ENCODE measurements at regions not wholly inside any gene's neighbourhood (a gene's known extent, or its start where the extent isn't known, plus 50 kb on each side); places are given as distances from the start of the nearest gene placed in this dataset.
"Not testable (repeated sequence)": the region's sequence is repeated elsewhere in the genome, so short reads cannot be mapped to it uniquely, and the experiment has no call there.

DNA sequence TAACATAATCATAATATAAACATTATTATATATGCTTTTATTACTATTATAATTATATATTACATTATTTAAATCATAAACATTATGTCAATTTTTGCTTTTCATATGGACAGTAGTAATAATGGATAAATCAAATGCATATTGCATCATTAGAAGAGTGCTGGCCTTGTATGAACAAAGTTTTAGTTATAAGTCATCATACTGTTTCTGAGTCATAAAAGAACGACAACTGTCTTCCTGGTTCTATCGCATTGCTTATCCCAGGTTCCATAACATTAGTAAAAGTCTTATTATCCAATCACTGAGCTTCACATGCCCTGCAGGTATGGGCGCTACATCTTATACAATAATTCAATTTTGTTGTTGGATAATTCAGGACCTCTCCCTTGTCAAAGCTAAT is 225.8 kb downstream of the SPATA31A1 start:
- H3K4me1 ChIP-seq; DNase-seq; intact Hi-C loops (cut with DNase I); H3K27ac ChIP-seq; H3K27me3 ChIP-seq; H3K36me3 ChIP-seq; H3K4me3 ChIP-seq; H3K9me3 ChIP-seq; H3K9ac ChIP-seq (ENCODE audit: low read depth in 2 of 2, low read length in 2 of 2): not testable (repeated sequence)

DNA sequence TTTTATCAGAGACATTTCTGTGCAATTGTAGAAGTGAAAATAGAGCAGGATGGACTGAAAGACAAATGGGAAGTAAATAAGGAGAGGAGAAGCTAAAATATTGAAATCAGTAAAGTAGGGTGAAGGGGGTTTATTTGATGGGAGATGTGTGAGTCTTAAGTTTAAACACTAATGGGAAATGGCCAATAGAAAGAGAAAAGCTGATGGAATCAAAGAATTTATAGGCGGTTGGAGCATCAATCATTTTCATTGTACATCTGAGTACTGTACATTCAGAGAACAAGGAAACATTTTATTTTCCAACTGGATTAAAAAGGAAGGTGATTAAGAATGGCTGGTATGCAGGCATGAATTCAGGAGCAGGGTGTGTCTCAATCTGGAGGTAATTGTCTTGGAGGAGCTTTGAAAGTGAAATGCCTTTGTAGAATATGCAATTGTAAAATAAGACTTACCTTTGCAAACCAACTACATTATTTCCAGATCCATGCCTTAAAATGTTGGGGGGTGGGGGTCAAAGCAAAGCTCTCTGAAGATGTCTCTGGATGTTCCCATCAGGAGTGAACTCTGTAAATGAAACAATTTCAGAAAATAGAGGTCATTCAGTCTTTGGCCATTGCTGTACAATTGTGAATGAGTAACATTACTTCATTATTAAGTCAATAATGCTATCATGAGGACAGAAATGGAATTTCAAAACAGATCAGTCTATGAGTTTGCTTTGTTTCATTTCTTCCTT is 227.4 kb downstream of the SPATA31A1 start:
- H3K27me3 ChIP-seq; DNase-seq; H3K9ac ChIP-seq (ENCODE audit: low read depth in 2 of 2, low read length in 2 of 2); H3K4me1 ChIP-seq; H3K27ac ChIP-seq; H3K4me3 ChIP-seq; H3K36me3 ChIP-seq; H3K9me3 ChIP-seq; intact Hi-C loops (cut with DNase I): not testable (repeated sequence)

DNA sequence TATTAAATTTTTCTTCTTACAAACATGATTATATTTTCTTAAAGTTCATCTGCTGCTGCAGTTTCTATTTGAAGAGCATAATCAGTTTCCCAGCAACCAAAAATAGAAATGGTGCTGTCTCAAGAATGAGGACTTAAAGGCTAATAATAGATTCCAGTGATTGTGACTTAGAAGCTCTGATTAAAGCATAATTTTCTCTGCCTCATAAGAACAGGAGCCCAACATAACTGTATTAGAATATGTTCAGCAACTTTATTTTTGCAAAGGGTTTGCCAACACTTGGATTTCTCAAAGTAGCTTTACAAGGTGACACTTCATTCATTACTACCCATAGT is 227.9 kb downstream of the SPATA31A1 start:
- intact Hi-C loops (cut with DNase I); H3K27me3 ChIP-seq; H3K4me1 ChIP-seq; H3K9me3 ChIP-seq; DNase-seq; H3K36me3 ChIP-seq; H3K9ac ChIP-seq (ENCODE audit: low read depth in 2 of 2, low read length in 2 of 2); H3K4me3 ChIP-seq; H3K27ac ChIP-seq: not testable (repeated sequence)

DNA sequence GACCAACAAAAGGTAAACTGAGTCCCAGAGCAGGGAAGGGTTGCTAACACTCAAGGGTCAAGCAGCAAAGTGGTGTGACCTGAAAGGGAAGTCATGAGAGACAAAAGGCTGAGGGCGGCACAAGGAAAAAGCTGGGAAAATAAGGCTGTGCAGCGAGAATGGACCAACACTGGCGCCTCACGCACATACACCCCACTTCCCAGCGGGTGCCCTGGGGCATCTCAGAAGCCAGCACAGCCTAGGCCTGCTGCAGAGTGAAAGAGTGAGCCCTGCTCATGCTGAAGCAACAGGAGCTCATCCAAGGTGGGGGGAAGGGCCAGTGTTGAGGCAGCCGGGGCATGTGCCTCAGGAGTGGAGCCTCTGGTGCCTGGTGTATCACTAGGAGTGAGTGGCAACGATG is 229.8 kb downstream of the SPATA31A1 start:
- H3K4me1 ChIP-seq; H3K9me3 ChIP-seq; intact Hi-C loops (cut with DNase I); H3K36me3 ChIP-seq; H3K4me3 ChIP-seq; H3K27me3 ChIP-seq; H3K27ac ChIP-seq; H3K9ac ChIP-seq (ENCODE audit: low read depth in 2 of 2, low read length in 2 of 2); DNase-seq: not testable (repeated sequence)

DNA sequence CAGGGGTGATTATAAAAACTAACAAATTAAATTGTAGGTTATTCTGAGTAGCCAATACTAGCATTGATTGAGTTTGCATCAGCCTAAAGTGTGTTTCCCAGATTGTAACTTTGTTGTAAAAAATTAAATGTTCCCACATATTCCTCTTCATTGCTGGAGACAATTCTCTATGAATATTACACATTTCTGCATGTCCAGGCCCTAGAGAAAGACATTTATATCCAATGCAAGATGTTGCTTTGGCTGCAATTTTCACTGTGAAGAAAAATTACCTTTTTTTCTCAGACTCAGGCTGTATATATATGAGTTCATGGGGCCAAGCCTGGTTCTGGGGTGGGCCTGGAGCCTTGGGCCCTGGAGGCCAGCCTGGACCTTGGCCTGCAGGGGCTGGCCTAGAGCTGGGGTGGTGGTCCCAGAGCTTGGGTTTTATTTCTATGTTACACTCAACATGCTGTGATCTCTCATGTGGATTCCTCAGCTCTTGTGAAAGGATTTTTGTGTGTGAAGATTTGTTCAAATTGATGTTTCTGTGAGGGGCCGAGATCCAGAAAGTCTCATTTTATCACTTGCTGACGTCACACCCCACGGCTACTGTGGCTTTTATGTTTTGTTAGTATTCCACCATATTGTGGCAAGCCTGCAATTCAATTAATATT is 232.5 kb downstream of the SPATA31A1 start:
- no peak overlapping the region for H3K27ac ChIP-seq
- no peak for DNase-seq
- no peaks in the 10 kb centered on the region for H3K27me3 ChIP-seq

DNA sequence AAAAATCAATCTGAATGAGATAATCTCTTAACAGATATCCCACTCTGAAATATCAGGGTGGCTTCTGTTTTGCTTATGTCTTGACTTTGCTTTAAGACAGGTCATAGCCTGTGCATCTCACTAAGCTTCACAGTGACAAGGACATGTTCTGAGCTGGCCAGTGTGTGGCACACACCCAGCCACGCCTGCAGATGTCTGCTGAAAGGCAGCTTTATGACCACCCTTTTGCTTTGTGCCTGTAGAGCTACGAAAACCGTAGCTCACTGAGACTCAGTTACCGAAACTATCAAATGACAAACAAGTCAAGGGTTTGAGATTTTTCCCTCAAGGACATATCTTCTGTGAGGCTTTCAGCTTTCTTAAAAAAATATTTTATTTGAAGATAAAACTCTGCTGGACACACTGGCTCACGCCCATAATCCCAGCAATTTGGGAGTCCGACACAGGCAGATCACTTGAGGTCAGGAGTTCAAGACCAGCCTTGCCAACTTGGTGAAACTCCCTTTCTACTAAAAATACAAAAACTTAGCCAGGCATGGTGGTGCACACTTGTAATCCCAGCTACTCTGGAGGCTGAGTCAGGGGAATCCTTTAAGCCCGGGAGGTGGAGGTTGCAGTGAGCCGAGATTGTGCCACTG is 233.2 kb downstream of the SPATA31A1 start:
- H3K4me3 ChIP-seq = no peak overlapping the region
- TF ChIP-seq, protein P1, sequence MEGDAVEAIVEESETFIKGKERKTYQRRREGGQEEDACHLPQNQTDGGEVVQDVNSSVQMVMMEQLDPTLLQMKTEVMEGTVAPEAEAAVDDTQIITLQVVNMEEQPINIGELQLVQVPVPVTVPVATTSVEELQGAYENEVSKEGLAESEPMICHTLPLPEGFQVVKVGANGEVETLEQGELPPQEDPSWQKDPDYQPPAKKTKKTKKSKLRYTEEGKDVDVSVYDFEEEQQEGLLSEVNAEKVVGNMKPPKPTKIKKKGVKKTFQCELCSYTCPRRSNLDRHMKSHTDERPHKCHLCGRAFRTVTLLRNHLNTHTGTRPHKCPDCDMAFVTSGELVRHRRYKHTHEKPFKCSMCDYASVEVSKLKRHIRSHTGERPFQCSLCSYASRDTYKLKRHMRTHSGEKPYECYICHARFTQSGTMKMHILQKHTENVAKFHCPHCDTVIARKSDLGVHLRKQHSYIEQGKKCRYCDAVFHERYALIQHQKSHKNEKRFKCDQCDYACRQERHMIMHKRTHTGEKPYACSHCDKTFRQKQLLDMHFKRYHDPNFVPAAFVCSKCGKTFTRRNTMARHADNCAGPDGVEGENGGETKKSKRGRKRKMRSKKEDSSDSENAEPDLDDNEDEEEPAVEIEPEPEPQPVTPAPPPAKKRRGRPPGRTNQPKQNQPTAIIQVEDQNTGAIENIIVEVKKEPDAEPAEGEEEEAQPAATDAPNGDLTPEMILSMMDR (IDR thresholded peaks at IDR 0.05) = no peak
- no peaks in the 10 kb centered on the region for H3K9me3 ChIP-seq

More for the DNA sequence above, 232.5 kb downstream of the SPATA31A1 start:
- Histone ChIP-seq H3K9me3 (no peaks in the 10 kb centered on the region), H3K9ac (ENCODE audit: low read depth in 2 of 2, low read length in 2 of 2) (no peak overlapping the region), H3K4me1 (no peaks in the 10 kb centered on the region), H3K4me3 (no peak overlapping the region), H3K36me3 (no peaks in the 10 kb centered on the region)
- intact Hi-C loops (cut with DNase I) = no loop called here
- TF ChIP-seq, protein P1 (IDR thresholded peaks at IDR 0.05) = no peak

DNA sequence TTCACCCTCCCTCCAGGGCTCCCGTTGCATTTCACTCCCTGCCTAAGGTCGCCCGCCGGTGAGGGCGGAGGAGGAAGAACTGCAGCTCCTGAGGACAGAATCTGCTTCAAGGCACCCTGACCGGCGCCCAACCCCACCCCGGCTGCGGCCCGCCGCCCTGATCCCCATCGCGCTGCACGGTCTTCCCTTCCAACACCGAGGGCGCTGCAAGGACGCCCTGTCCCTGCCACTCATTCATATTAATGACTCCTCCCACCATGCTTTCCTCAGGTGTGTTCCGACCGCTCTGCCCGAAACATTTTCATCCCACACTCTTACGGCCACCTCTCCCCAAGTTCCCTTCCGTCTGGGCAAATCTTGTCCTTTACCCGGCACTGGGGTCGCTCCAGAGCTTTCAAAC is 248.6 kb downstream of the SPATA31A1 start:
- H3K27ac ChIP-seq; H3K9me3 ChIP-seq; H3K27me3 ChIP-seq; DNase-seq; H3K4me1 ChIP-seq; H3K9ac ChIP-seq (ENCODE audit: low read depth in 2 of 2, low read length in 2 of 2); intact Hi-C loops (cut with DNase I); H3K4me3 ChIP-seq; H3K36me3 ChIP-seq: not testable (repeated sequence)

More for the DNA sequence above, 233.2 kb downstream of the SPATA31A1 start:
- H3K27ac ChIP-seq = no peak overlapping the region
- no peaks in the 10 kb centered on the region for H3K27me3 ChIP-seq
- no peaks in the 10 kb centered on the region for H3K36me3 ChIP-seq
- no peaks in the 10 kb centered on the region for H3K4me1 ChIP-seq
- intact Hi-C loops (cut with DNase I) = no loop called here
- DNase-seq = no peak
- no peak overlapping the region for H3K9ac ChIP-seq (ENCODE audit: low read depth in 2 of 2, low read length in 2 of 2)

DNA sequence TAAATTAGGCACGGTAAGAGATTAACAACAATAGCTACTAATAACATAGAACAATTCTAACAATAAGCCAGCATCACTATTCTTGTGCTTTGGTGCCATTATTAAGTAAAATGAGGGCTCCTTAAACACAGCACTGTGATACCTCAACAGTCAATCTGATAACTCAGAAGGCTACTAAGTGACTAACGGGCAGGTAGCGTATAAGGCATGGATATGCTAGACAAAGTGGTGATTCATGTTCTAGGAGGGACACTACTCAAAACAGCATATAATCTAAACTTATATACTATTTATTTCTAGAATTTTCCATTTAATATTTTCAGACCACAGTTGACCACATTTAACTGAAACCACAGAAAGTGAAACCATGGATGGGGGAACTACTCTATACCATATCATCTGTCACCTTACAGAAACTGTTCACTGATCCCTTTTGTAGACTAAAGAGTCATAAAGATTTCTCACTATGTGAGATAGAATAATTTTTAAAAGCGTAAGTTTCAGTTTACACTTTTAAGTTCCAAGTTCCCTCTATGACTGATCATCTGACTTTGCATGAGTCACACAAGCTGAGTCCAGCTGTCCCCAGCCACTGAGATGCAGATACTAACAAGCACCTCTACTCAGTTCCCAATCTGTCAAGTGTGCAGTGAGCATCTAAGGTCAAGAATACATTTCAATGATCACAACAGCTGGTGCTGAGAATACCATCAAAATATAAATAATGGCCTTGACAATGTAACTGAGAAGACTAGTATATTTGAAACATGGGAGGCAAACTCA is 256.2 kb downstream of the SPATA31A1 start:
- H3K4me3 ChIP-seq; H3K36me3 ChIP-seq; DNase-seq; H3K27me3 ChIP-seq; H3K9ac ChIP-seq (ENCODE audit: low read depth in 2 of 2, low read length in 2 of 2); intact Hi-C loops (cut with DNase I); H3K27ac ChIP-seq; H3K9me3 ChIP-seq; H3K4me1 ChIP-seq: not testable (repeated sequence)

DNA sequence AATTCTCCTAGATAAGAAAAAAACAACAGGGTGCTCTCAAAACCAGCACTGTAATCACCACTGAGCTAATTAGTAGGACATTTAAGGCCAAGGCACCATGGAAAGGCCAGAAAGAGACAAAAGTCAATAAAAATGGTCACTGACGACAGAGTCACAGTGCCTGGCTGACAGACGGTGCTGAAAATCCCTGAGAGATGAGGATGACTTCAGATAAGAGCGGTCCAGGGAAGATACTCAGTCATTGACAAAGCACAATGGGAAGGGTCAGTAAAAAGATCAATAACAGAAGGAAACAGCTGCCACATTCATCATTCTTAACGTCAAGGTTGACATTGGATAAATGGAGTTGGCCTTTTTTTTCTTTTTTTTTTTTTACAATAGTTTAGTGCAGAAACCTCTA is 261.0 kb downstream of the SPATA31A1 start:
- H3K9me3 ChIP-seq; H3K4me3 ChIP-seq; DNase-seq; H3K27ac ChIP-seq; H3K36me3 ChIP-seq; H3K4me1 ChIP-seq; H3K27me3 ChIP-seq; H3K9ac ChIP-seq (ENCODE audit: low read depth in 2 of 2, low read length in 2 of 2); intact Hi-C loops (cut with DNase I): not testable (repeated sequence)

DNA sequence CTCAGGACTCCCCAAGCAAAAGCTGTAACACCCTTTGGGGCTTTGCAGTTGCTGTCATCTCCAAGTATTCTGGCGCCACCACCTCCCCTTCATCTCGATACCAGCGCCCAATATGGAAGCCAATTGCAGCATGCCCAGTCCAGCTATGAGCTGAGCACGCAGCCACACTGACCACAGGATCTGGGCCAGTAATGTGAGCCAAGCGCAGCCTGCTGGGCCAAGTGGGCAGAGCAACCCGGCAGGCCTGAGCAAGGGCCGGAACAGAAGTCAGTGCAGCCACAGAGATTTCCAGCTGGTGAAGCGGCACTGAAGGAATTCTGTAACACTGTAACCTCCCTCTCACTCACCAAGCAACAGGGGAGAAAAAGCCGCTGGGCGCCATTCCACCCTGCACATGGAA is 268.6 kb downstream of the SPATA31A1 start:
- intact Hi-C loops (cut with DNase I); H3K9ac ChIP-seq (ENCODE audit: low read depth in 2 of 2, low read length in 2 of 2); DNase-seq; H3K4me1 ChIP-seq; H3K36me3 ChIP-seq; H3K9me3 ChIP-seq; H3K27me3 ChIP-seq; H3K4me3 ChIP-seq; H3K27ac ChIP-seq: not testable (repeated sequence)

DNA sequence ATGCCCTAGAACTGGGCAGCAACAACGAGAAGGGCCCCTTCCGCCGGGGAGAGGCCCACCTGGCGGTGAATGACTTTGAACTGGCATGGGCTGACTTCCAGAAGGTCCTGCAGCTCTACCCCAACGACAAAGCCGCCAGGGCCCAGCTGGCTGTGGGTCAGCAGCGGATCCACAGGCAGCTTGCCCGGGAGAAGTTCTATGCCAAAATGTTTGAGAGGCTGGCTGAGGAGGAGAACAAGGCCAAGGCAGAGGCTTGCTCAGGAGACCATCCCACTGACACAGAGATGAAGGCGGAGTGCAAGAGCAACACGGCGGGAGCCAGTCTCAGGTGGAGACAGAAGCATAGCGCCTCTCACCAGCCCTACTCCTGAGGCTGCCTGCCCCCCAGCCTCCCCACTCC is 276.6 kb downstream of the SPATA31A1 start:
- H3K4me1 ChIP-seq; intact Hi-C loops (cut with DNase I); H3K4me3 ChIP-seq; H3K9me3 ChIP-seq; H3K9ac ChIP-seq (ENCODE audit: low read depth in 2 of 2, low read length in 2 of 2); H3K36me3 ChIP-seq; DNase-seq; H3K27ac ChIP-seq; H3K27me3 ChIP-seq: not testable (repeated sequence)

Data from colonic mucosa (tissue), 4 donors.